Liver (tissue), 8 donors: ENCODE measurements at regions not wholly inside any gene's neighbourhood (a gene's known extent, or its start where the extent isn't known, plus 50 kb on each side); places are given as distances from the start of the nearest gene placed in this dataset.

Experiments
- DNase-seq: peaks from one replicate; pipeline ENCODE4 v3.0.0-alpha.2; 2017; ENCODE audit warnings: low spot score
- H3K27ac ChIP-seq, 2 donors: one replicate each; pipeline ENCODE4 v1.7.0; 2013; ENCODE audit warnings: inconsistent platforms in 2 of 2, low read length in 2 of 2, control low read depth in 1 of 2, low read depth in 1 of 2, mild to moderate bottlenecking in 1 of 2
- H3K27me3 ChIP-seq, 4 donors: one replicate each; pipeline versions ENCODE4 v1.6.1 to v1.7.0; 2013; ENCODE audit warnings: low read length in 3 of 4, inconsistent platforms in 1 of 4, mild to moderate bottlenecking in 1 of 4, moderate library complexity in 1 of 4; ENCODE audit not compliant: control insufficient read depth in 4 of 4, insufficient read depth in 4 of 4
- H3K36me3 ChIP-seq, 4 donors: one replicate each; pipeline versions ENCODE4 v1.6.1 to v1.7.0; 2013; ENCODE audit warnings: low read length in 3 of 4, mild to moderate bottlenecking in 3 of 4, low read depth in 1 of 4, moderate library complexity in 1 of 4; ENCODE audit not compliant: control insufficient read depth in 4 of 4, insufficient read depth in 3 of 4
- H3K4me1 ChIP-seq, 4 donors: one replicate each; pipeline versions ENCODE4 v1.6.1 to v1.7.0; 2013; ENCODE audit warnings: low read length in 3 of 4, mild to moderate bottlenecking in 3 of 4, moderate library complexity in 1 of 4; ENCODE audit not compliant: control insufficient read depth in 4 of 4, insufficient read depth in 4 of 4
- H3K4me3 ChIP-seq, 3 donors: one replicate each; pipeline versions ENCODE4 v1.6.1 to v1.7.0; 2013; ENCODE audit warnings: low read length in 3 of 3, control low read depth in 1 of 3, low read depth in 1 of 3, mild to moderate bottlenecking in 1 of 3
- H3K9ac ChIP-seq, 2 donors: one replicate each; pipeline ENCODE4 v1.7.0; 2013; ENCODE audit warnings: low read length in 2 of 2, mild to moderate bottlenecking in 2 of 2, moderate library complexity in 2 of 2, control low read depth in 1 of 2, low read depth in 1 of 2
- H3K9me3 ChIP-seq, 4 donors: one replicate each; pipeline versions ENCODE4 v1.6.1 to v1.7.0; 2013; ENCODE audit warnings: low read length in 3 of 4; ENCODE audit not compliant: control insufficient read depth in 4 of 4
- EGR1 ChIP-seq, 2 donors: IDR thresholded peaks; 2 replicates each; pipeline ENCODE4 v1.6.1; 2016 to 2018; ENCODE audit warnings: antibody characterized with exemption in 2 of 2, low read depth in 2 of 2
- FOXA1 ChIP-seq: IDR thresholded peaks from 2 replicates; pipeline ENCODE4 v1.6.1; 2016; ENCODE audit warnings: antibody characterized with exemption
- FOXA2 ChIP-seq: IDR thresholded peaks from 2 replicates; pipeline ENCODE4 v1.6.1; 2016; ENCODE audit warnings: antibody characterized with exemption
- GABPA ChIP-seq, 2 donors: IDR thresholded peaks in 1 of 2; conservative IDR thresholded peaks in 1 of 2; 2 replicates each; pipeline ENCODE4 v1.6.1; 2016; ENCODE audit warnings: antibody characterized with exemption in 2 of 2, mild to moderate bottlenecking in 1 of 2, moderate library complexity in 1 of 2
- HNF4A ChIP-seq, 2 donors: conservative IDR thresholded peaks; 2 replicates each; pipeline ENCODE4 v1.6.1; 2016; ENCODE audit warnings: antibody characterized with exemption in 2 of 2, mild to moderate bottlenecking in 2 of 2
- HNF4G ChIP-seq: IDR thresholded peaks from 2 replicates; pipeline ENCODE4 v1.6.1; 2016; ENCODE audit warnings: antibody characterized with exemption
- JUND ChIP-seq, 2 donors: IDR thresholded peaks; 2 replicates each; pipeline ENCODE4 v1.6.1; 2016; ENCODE audit warnings: antibody characterized with exemption in 2 of 2
- NR2F2 ChIP-seq: IDR thresholded peaks from 2 replicates; pipeline ENCODE4 v1.6.1; 2016; ENCODE audit warnings: antibody characterized with exemption
- RAD21 ChIP-seq, 2 donors: IDR thresholded peaks; 2 replicates each; pipeline ENCODE4 v1.6.1; 2016; ENCODE audit warnings: antibody characterized with exemption in 2 of 2, mild to moderate bottlenecking in 2 of 2
- RXRA ChIP-seq, 2 donors: IDR thresholded peaks; 2 replicates each; pipeline ENCODE4 v1.6.1; 2017 to 2018; ENCODE audit warnings: antibody characterized with exemption in 2 of 2, mild to moderate bottlenecking in 1 of 2
- SP1 ChIP-seq: IDR thresholded peaks from 2 replicates; pipeline ENCODE4 v1.6.1; 2018; ENCODE audit warnings: antibody characterized with exemption, mild to moderate bottlenecking
- TAF1 ChIP-seq: conservative IDR thresholded peaks from 2 replicates; pipeline ENCODE4 v1.6.1; 2016; ENCODE audit warnings: antibody characterized with exemption, mild to moderate bottlenecking
- YY1 ChIP-seq: IDR thresholded peaks from 2 replicates; pipeline ENCODE4 v1.6.1; 2016; ENCODE audit warnings: antibody characterized with exemption, mild to moderate bottlenecking
- WGBS: extraction: QIAGEN DNeasy Blood & Tissue Kit; methylation state at CpG from one replicate; pipeline ENCODE4 v1.1.7; 2013; 5-methylcytosine and 5-hydroxymethylcytosine counted together
- TF ChIP-seq, protein P1 (sequence below): IDR thresholded peaks from 2 replicates; pipeline ENCODE4 v1.6.1; 2016; ENCODE audit warnings: antibody characterized with exemption
- TF ChIP-seq, protein P2 (sequence below): IDR thresholded peaks from 2 replicates; pipeline ENCODE4 v1.6.1; 2016; ENCODE audit warnings: antibody characterized with exemption
- TF ChIP-seq, protein P3 (sequence below): IDR thresholded peaks from 2 replicates; pipeline ENCODE4 v1.6.1; 2016; ENCODE audit warnings: antibody characterized with exemption
- TF ChIP-seq, protein P4 (sequence below): IDR thresholded peaks from 2 replicates; pipeline ENCODE4 v1.6.1; 2016; ENCODE audit warnings: antibody characterized with exemption, mild to moderate bottlenecking
- TF ChIP-seq, protein P5 (sequence below): fragments of 150-350 bp; IDR thresholded peaks from 2 replicates; pipeline ENCODE4 v1.5.1; 2017; ENCODE audit warnings: improper control_type of control experiment, low read depth, low read length; ENCODE audit not compliant: missing input control
- donor health status: healthy.
- donor health status: healthy.
- donor health status: healthy.
- donor health status: healthy.
- donor health status: healthy.

DNA sequence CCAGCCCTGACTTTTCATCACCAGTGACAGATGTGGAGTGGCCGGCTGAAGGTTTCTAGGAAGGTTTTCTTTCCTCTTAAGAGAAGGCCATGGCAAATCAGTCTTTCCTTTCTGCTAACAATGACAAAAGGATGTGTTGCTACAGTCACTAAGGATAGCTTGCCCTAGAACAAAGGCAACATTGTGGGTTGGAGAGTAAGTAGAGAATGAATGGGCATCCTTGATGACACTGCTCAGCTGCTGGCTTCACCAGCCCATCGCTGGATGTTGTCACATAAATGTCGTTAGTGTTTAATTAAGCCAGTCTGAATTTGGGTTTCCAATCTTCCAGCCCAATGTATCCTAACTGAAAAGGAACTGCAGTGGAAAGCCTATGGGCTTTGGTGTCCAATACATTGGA is 168.4 kb downstream of the ZIC5 start:
- Histone ChIP-seq H3K27ac (no peak overlapping the region), H3K4me3 (no peak overlapping the region), H3K36me3 (no peaks in the 10 kb centered on the region), H3K9ac (no peak overlapping the region), H3K4me1 (no peaks in the 10 kb centered on the region), H3K27me3 (no peaks in the 10 kb centered on the region), H3K9me3 (no peaks in the 10 kb centered on the region)
- TF ChIP-seq, protein P1, sequence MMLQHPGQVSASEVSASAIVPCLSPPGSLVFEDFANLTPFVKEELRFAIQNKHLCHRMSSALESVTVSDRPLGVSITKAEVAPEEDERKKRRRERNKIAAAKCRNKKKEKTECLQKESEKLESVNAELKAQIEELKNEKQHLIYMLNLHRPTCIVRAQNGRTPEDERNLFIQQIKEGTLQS: no peak
- no peak for TF ChIP-seq YY1
- TF ChIP-seq TAF1: no peak
- TF ChIP-seq RXRA (IDR thresholded peaks at IDR 0.05): no peak
- no peak for TF ChIP-seq HNF4G
- no peak for TF ChIP-seq HNF4A (conservative IDR thresholded peaks at IDR 0.05)
- no peak for TF ChIP-seq RAD21 (IDR thresholded peaks at IDR 0.05)
- TF ChIP-seq, protein P2, sequence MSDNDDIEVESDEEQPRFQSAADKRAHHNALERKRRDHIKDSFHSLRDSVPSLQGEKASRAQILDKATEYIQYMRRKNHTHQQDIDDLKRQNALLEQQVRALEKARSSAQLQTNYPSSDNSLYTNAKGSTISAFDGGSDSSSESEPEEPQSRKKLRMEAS: no peak
- TF ChIP-seq SP1: no peak
- no peak for TF ChIP-seq FOXA1
- TF ChIP-seq, protein P3, sequence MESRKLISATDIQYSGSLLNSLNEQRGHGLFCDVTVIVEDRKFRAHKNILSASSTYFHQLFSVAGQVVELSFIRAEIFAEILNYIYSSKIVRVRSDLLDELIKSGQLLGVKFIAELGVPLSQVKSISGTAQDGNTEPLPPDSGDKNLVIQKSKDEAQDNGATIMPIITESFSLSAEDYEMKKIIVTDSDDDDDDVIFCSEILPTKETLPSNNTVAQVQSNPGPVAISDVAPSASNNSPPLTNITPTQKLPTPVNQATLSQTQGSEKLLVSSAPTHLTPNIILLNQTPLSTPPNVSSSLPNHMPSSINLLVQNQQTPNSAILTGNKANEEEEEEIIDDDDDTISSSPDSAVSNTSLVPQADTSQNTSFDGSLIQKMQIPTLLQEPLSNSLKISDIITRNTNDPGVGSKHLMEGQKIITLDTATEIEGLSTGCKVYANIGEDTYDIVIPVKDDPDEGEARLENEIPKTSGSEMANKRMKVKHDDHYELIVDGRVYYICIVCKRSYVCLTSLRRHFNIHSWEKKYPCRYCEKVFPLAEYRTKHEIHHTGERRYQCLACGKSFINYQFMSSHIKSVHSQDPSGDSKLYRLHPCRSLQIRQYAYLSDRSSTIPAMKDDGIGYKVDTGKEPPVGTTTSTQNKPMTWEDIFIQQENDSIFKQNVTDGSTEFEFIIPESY: no peak
- TF ChIP-seq JUND (IDR thresholded peaks at IDR 0.05): no peak
- no peak for TF ChIP-seq EGR1 (IDR thresholded peaks at IDR 0.05; ENCODE audit: low read depth in 2 of 2)
- TF ChIP-seq, protein P4, sequence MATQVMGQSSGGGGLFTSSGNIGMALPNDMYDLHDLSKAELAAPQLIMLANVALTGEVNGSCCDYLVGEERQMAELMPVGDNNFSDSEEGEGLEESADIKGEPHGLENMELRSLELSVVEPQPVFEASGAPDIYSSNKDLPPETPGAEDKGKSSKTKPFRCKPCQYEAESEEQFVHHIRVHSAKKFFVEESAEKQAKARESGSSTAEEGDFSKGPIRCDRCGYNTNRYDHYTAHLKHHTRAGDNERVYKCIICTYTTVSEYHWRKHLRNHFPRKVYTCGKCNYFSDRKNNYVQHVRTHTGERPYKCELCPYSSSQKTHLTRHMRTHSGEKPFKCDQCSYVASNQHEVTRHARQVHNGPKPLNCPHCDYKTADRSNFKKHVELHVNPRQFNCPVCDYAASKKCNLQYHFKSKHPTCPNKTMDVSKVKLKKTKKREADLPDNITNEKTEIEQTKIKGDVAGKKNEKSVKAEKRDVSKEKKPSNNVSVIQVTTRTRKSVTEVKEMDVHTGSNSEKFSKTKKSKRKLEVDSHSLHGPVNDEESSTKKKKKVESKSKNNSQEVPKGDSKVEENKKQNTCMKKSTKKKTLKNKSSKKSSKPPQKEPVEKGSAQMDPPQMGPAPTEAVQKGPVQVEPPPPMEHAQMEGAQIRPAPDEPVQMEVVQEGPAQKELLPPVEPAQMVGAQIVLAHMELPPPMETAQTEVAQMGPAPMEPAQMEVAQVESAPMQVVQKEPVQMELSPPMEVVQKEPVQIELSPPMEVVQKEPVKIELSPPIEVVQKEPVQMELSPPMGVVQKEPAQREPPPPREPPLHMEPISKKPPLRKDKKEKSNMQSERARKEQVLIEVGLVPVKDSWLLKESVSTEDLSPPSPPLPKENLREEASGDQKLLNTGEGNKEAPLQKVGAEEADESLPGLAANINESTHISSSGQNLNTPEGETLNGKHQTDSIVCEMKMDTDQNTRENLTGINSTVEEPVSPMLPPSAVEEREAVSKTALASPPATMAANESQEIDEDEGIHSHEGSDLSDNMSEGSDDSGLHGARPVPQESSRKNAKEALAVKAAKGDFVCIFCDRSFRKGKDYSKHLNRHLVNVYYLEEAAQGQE: no peak
- no peak for DNase-seq
- 94% methylated on average over 3 of the region's 3 CpGs for WGBS

DNA sequence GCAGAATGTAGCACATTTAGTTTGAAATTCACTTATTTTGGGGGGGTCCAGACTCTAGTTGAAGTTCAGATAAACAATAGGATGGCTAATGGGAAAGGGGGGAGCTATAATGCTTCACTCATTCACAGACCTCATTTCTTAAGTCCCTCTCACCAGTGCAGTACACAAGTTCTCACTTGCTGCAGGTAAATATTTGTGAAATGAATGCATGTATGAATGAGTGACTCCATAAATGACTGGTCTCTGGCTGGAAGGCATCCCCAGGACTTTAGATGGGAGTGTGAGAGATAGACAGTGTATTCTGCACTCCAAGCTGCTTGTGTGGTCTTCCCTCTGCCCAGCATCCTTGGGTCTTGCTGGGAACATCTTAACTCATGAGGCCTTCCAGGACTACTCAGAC is 169.2 kb downstream of the ZIC5 start:
- Histone ChIP-seq H3K9ac (no peak overlapping the region), H3K4me3 (no peak overlapping the region), H3K4me1 (no peaks in the 10 kb centered on the region), H3K27ac (no peak overlapping the region), H3K9me3 (no peaks in the 10 kb centered on the region), H3K36me3 (no peaks in the 10 kb centered on the region), H3K27me3 (no peaks in the 10 kb centered on the region)
- DNase-seq: no peak
- TF ChIP-seq TAF1: no peak
- TF ChIP-seq, protein P5, sequence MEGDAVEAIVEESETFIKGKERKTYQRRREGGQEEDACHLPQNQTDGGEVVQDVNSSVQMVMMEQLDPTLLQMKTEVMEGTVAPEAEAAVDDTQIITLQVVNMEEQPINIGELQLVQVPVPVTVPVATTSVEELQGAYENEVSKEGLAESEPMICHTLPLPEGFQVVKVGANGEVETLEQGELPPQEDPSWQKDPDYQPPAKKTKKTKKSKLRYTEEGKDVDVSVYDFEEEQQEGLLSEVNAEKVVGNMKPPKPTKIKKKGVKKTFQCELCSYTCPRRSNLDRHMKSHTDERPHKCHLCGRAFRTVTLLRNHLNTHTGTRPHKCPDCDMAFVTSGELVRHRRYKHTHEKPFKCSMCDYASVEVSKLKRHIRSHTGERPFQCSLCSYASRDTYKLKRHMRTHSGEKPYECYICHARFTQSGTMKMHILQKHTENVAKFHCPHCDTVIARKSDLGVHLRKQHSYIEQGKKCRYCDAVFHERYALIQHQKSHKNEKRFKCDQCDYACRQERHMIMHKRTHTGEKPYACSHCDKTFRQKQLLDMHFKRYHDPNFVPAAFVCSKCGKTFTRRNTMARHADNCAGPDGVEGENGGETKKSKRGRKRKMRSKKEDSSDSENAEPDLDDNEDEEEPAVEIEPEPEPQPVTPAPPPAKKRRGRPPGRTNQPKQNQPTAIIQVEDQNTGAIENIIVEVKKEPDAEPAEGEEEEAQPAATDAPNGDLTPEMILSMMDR: no peak
- no peak for TF ChIP-seq SP1
- TF ChIP-seq FOXA1: no peak
- TF ChIP-seq, protein P2: no peak
- TF ChIP-seq, protein P3: no peak
- no peak for TF ChIP-seq RAD21 (IDR thresholded peaks at IDR 0.05)
- TF ChIP-seq, protein P1: no peak
- no peak for TF ChIP-seq FOXA2
- no peak for TF ChIP-seq EGR1 (IDR thresholded peaks at IDR 0.05; ENCODE audit: low read depth in 2 of 2)
- no peak for TF ChIP-seq HNF4A (conservative IDR thresholded peaks at IDR 0.05)
- no peak for TF ChIP-seq GABPA (IDR thresholded peaks at IDR 0.05 in 1 of 2, conservative IDR thresholded peaks at IDR 0.05 in 1 of 2)
- TF ChIP-seq NR2F2: no peak
- no peak for TF ChIP-seq JUND (IDR thresholded peaks at IDR 0.05)
- no peak for TF ChIP-seq HNF4G
- TF ChIP-seq YY1: no peak
